ENCODE measurements at regions not wholly inside any gene's neighbourhood (a gene's known extent, or its start where the extent isn't known, plus 50 kb on each side); places are given as distances from the start of the nearest gene placed in this dataset.

DNA sequence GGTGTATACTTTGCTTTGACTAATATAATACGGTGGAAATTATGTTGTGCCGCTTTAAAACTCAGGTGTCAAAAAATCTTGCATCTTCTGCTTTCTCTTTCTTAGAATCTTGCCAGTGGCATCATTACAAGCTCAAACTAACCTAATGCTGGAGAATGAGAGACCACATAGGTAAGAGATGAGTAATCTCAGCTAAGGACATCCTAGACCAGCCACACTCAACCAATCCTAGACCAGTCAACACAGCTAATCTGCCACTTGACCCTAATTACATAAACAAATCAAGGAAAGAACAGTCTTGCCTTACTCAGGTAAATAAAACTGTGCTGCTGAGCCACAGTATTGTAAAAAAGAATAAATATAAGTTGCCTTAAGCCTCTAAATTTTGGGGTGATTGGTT is 1323.9 kb upstream of the SPRY2 start:
- TF ChIP-seq, protein P1, sequence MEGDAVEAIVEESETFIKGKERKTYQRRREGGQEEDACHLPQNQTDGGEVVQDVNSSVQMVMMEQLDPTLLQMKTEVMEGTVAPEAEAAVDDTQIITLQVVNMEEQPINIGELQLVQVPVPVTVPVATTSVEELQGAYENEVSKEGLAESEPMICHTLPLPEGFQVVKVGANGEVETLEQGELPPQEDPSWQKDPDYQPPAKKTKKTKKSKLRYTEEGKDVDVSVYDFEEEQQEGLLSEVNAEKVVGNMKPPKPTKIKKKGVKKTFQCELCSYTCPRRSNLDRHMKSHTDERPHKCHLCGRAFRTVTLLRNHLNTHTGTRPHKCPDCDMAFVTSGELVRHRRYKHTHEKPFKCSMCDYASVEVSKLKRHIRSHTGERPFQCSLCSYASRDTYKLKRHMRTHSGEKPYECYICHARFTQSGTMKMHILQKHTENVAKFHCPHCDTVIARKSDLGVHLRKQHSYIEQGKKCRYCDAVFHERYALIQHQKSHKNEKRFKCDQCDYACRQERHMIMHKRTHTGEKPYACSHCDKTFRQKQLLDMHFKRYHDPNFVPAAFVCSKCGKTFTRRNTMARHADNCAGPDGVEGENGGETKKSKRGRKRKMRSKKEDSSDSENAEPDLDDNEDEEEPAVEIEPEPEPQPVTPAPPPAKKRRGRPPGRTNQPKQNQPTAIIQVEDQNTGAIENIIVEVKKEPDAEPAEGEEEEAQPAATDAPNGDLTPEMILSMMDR (IDR thresholded peaks at IDR 0.05; ENCODE audit: insufficient read depth, low read length, missing control alignments) = no peak
- ChIA-PET CTCF (no interaction called here), POLR2A (no interaction called here)
- DNase-seq (ENCODE audit: low read depth, low spot score) = no peak
- H3K4me3 ChIP-seq (ENCODE audit: low read depth, low read length) = no peak overlapping the region

DNA sequence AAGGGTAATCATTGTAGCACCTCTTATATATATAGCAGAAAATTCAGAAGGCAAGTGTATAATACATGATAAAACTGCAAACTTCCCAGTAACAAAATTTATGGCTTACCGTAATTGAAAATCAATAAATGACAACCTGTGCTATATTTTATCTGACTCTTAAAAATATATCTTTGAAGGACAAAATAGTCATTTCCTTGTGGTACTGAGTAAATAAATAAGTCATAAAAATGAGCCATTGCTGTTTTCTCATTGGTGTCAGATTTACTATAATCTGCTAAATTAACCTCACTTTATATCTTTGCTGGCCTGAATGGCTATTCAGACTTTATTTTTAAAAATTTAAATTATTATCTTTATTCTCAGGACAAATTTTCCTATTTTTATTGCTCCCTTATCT is 1319.1 kb upstream of the SPRY2 start:
- DNase-seq (ENCODE audit: low read depth, low spot score) = no peak
- no peak overlapping the region for H3K4me3 ChIP-seq (ENCODE audit: low read depth, low read length)
- POLR2A ChIA-PET = no interaction called here
- TF ChIP-seq, protein P1 (IDR thresholded peaks at IDR 0.05; ENCODE audit: insufficient read depth, low read length, missing control alignments) = no peak
- CTCF ChIA-PET = no interaction called here

DNA sequence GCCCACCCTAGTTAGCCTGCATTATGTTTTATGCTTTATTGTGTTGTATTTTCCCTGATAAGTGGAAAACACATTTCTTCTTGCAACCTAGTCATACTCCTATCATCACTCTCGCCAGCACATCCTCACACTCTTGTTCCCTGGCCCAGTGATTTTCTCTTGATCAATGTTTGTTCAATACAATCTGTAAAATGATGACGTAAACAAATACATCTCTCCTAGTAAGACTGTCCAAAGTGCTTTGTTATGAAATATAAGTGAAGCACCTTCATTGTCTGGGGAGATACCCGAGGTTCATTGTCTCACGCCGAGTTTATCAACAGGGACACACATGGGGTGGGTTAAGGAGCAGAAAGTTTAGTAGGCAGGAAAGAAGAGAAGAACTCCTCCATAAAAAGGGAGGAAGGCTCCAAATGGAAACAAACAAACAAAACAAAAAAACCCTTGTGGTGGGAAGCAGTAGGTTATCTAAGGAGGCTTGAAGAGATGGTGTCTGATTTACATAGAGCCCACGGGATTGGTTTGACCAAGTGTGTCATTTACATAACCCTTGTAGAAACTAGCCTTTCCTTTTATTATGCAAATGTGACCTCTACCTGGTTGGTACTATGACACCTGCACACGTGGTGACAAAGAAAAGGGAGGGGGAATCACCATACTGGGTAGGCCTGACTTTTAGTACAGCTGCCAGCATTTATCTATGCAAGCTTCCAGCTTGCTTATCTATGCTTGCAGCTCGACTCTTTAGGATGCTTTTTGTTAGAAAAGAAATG is 1317.9 kb upstream of the SPRY2 start:
- ChIA-PET POLR2A (no interaction called here), CTCF (no interaction called here)

DNA sequence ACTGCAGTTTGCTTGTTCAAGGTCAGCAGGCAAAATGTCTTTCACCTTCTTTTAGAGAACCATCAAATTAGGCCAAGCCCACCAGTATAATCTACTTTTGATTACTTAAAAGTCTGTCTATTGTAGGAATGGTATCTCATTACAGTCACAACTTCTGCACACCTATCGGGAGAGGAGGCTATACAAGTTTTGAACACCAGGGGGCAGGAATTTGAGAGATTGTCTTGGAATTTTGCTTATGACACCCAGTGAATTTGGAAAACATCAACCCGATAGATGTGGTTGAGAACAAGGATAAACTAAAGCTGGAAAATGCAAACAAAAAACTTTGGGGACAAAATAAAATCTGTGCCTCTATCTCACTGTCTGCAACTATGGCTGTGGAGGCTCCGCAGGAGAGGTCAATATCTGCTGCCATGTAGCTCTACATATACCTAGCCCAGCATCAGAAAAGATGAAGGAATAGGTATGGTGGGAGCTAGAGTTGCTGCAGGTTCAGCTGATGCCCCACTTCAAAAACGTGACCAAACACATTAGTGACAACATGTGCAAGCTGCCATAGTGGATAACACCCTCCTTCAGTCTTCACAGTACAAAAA is 1299.2 kb upstream of the SPRY2 start:
- ChIA-PET CTCF (no interaction called here), POLR2A (no interaction called here)
- no peak for DNase-seq (ENCODE audit: low read depth, low spot score)
- TF ChIP-seq, protein P1 (IDR thresholded peaks at IDR 0.05; ENCODE audit: insufficient read depth, low read length, missing control alignments) = no peak
- H3K4me3 ChIP-seq (ENCODE audit: low read depth, low read length) = no peak overlapping the region

More for the DNA sequence above, 1317.9 kb upstream of the SPRY2 start:
- TF ChIP-seq, protein P1 (IDR thresholded peaks at IDR 0.05; ENCODE audit: insufficient read depth, low read length, missing control alignments) = no peak
- no peak overlapping the region for H3K4me3 ChIP-seq (ENCODE audit: low read depth, low read length)
- DNase-seq (ENCODE audit: low read depth, low spot score) = no peak

DNA sequence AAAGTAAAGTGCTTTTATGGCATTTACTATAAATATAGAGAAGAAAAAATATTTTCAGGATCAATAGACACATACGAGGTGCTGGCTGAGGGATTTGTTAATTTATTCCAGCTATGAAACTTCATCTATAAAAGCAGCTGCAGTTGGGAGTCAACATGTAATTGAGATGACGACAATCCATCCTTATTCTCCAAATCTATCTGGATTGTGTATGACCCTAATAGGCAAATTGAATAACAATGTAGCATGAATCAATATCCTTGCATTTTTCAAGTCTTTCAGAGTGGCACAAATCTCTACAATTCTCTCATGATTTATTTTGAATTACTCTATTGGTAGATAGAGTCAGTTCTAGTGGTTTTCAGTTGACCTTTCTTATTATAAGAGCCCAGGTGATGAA is 1296.5 kb upstream of the SPRY2 start:
- TF ChIP-seq, protein P1 (IDR thresholded peaks at IDR 0.05; ENCODE audit: insufficient read depth, low read length, missing control alignments) = no peak
- POLR2A ChIA-PET = no interaction called here
- CTCF ChIA-PET = no interaction called here
- DNase-seq (ENCODE audit: low read depth, low spot score) = no peak
- no peak overlapping the region for H3K4me3 ChIP-seq (ENCODE audit: low read depth, low read length)

DNA sequence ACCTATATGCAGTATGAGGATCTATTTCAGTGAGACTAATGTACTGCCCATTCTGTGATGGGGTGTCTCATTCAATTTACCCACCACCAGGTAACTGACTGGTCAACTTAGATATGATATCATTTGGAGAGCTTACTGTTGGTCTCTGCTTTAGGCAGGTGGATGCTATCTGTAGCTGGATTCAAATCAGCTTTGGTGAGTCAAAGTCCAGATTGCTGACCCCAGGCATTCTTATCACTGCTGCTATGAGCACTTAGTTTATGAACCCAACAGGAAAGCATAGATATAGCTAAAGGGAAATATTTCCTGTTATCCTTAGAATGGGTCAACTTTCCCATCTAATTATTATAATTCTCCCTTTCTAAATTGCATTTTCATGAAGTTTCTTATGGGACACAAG is 1295.2 kb upstream of the SPRY2 start:
- CTCF ChIA-PET = no interaction called here
- DNase-seq (ENCODE audit: low read depth, low spot score) = no peak
- POLR2A ChIA-PET = no interaction called here
- no peak overlapping the region for H3K4me3 ChIP-seq (ENCODE audit: low read depth, low read length)
- TF ChIP-seq, protein P1 (IDR thresholded peaks at IDR 0.05; ENCODE audit: insufficient read depth, low read length, missing control alignments) = no peak
